PC-9 (cell line): ENCODE measurements at regions not wholly inside any gene's neighbourhood (a gene's known extent, or its start where the extent isn't known, plus 50 kb on each side); places are given as distances from the start of the nearest gene placed in this dataset.

Experiments used
- BruUV-seq: library from RNA; stranded (reverse); fragments of 400-500 nt; replicated peaks from 2 replicates; lab custom pipeline; 2021; lab: Mats Ljungman, UMichigan
- CTCF ChIA-PET: fragments of 300-600 bp; sonication (Branson Sonifier 250); formaldehyde crosslinking; loops from one replicate; lab custom pipeline; 2022; ENCODE audit warnings: antibody characterized with exemption; lab: Charles Lee
- POLR2A ChIA-PET: fragments of 300-600 bp; sonication (Branson Sonifier 250); formaldehyde crosslinking; loops from one replicate; lab custom pipeline; 2022; ENCODE audit warnings: antibody characterized with exemption; ENCODE audit not compliant: unreplicated experiment; lab: Charles Lee
- DNase-seq, 2 experiments: peaks; one replicate each; pipeline versions ENCODE4 v3.0.0 to v3.0.0-alpha.2; 2015 to 2022; ENCODE audit warnings: mixed read lengths in 1 of 2
- H2AFZ ChIP-seq: fragments of 200-600 bp; sonication (generic); 2 replicates; pipeline ENCODE4 v1.8.1; 2017; ENCODE audit warnings: antibody characterized with exemption
- H3F3A ChIP-seq: fragments of 200-600 bp; sonication (generic); 2 replicates; pipeline ENCODE4 v1.8.1; 2017; ENCODE audit warnings: antibody characterized with exemption, mild to moderate bottlenecking, low read depth; ENCODE audit not compliant: insufficient read depth
- H3K27ac ChIP-seq: fragments of 200-600 bp; sonication (generic); 2 replicates; pipeline ENCODE4 v1.6.1; 2016; ENCODE audit warnings: mixed run types
- H3K27me3 ChIP-seq: fragments of 200-600 bp; sonication (generic); 2 replicates; pipeline ENCODE4 v1.6.1; 2016; ENCODE audit warnings: low read depth, mixed run types; ENCODE audit not compliant: insufficient read depth
- H3K36me3 ChIP-seq: fragments of 200-600 bp; sonication (generic); 2 replicates; pipeline ENCODE4 v1.6.1; 2016; ENCODE audit warnings: low read depth, mixed run types
- H3K4me1 ChIP-seq: fragments of 200-600 bp; sonication (generic); replicated peaks from 2 replicates; pipeline ENCODE4 v1.6.1; 2016; ENCODE audit warnings: mixed run types; ENCODE audit not compliant: insufficient read depth
- H3K4me2 ChIP-seq: fragments of 200-600 bp; sonication (generic); 2 replicates; pipeline ENCODE4 v1.6.1; 2017; ENCODE audit warnings: mixed run types
- H3K4me3 ChIP-seq: fragments of 200-600 bp; sonication (generic); 2 replicates; pipeline ENCODE4 v1.6.1; 2016; ENCODE audit warnings: mixed run types
- H3K79me2 ChIP-seq: fragments of 200-600 bp; sonication (generic); 2 replicates; pipeline ENCODE4 v1.6.1; 2017; ENCODE audit warnings: low read depth, mixed run types
- H3K9me2 ChIP-seq: fragments of 200-600 bp; sonication (generic); 2 replicates; pipeline ENCODE4 v1.8.1; 2017; ENCODE audit warnings: mild to moderate bottlenecking; ENCODE audit not compliant: insufficient read depth
- H3K9me3 ChIP-seq: fragments of 200-600 bp; sonication (generic); 2 replicates; pipeline ENCODE4 v1.8.1; 2016; ENCODE audit warnings: low read depth; ENCODE audit not compliant: insufficient read depth
- H4K20me1 ChIP-seq: fragments of 200-600 bp; sonication (generic); 2 replicates; pipeline ENCODE4 v1.8.1; 2017; ENCODE audit not compliant: insufficient read depth
- CTCF ChIP-seq: fragments of 200-600 bp; sonication (generic); conservative IDR thresholded peaks from 2 replicates; pipeline ENCODE4 v1.6.1; 2017; ENCODE audit warnings: mixed run types, antibody characterized with exemption, mild to moderate bottlenecking, moderate library complexity
- EZH2 ChIP-seq: fragments of 200-600 bp; sonication (generic); IDR thresholded peaks from 2 replicates; pipeline ENCODE4 v1.8.0; 2017; ENCODE audit warnings: antibody characterized with exemption, low read depth
- intact Hi-C: fragments of 100-400 bp; cut with micrococcal nuclease; formaldehyde crosslinking; loops from one replicate; pipeline ENCODE4 v1.10.0; 2022; ENCODE audit not compliant: unreplicated experiment

GRCh38 chr6:44681761-44682160 lies 294.3 kb downstream of the CDC5L start:
- BruUV-seq: no TSS peak
- DNase-seq: no peak
- H3K79me2 ChIP-seq: no peaks in the 10 kb centered on the region
- no peaks in the 10 kb centered on the region for H3K9me3 ChIP-seq
- intact Hi-C loops: no loop called here
- H3F3A ChIP-seq: no peaks in the 10 kb centered on the region
- no peaks in the 10 kb centered on the region for H3K9me2 ChIP-seq
- H3K27ac ChIP-seq: no peak overlapping the region
- CTCF ChIA-PET: no interaction called here
- H3K4me2 ChIP-seq: no peak overlapping the region
- no peaks in the 10 kb centered on the region for H3K36me3 ChIP-seq
- H4K20me1 ChIP-seq: no peaks in the 10 kb centered on the region
- H3K27me3 ChIP-seq: 0 out of 2 replicates have a peak, but pooled peaks cover 6% of the 10 kb centered on the region
- TF ChIP-seq EZH2 (no peak), CTCF (no peak)
- H3K4me1 ChIP-seq: no peaks in the 10 kb centered on the region
- H2AFZ ChIP-seq: no peak overlapping the region
- H3K4me3 ChIP-seq: no peak overlapping the region
- POLR2A ChIA-PET: no interaction called here

GRCh38 chr6:44682280-44682679 lies 294.8 kb downstream of the CDC5L start:
- ChIA-PET CTCF (no interaction called here), POLR2A (no interaction called here)
- Histone ChIP-seq H3K27ac (no peak overlapping the region), H2AFZ (no peak overlapping the region), H3F3A (no peaks in the 10 kb centered on the region), H3K27me3 (0 out of 2 replicates have a peak, but pooled peaks cover 6% of the 10 kb centered on the region), H4K20me1 (no peaks in the 10 kb centered on the region), H3K9me2 (no peaks in the 10 kb centered on the region), H3K4me3 (no peak overlapping the region), H3K4me1 (no peaks in the 10 kb centered on the region), H3K4me2 (no peak overlapping the region), H3K9me3 (no peaks in the 10 kb centered on the region), H3K36me3 (no peaks in the 10 kb centered on the region), H3K79me2 (no peaks in the 10 kb centered on the region)
- DNase-seq: no peak
- no peak for TF ChIP-seq CTCF
- TF ChIP-seq EZH2: no peak
- no TSS peak for BruUV-seq
- intact Hi-C loops: no loop called here

DNA sequence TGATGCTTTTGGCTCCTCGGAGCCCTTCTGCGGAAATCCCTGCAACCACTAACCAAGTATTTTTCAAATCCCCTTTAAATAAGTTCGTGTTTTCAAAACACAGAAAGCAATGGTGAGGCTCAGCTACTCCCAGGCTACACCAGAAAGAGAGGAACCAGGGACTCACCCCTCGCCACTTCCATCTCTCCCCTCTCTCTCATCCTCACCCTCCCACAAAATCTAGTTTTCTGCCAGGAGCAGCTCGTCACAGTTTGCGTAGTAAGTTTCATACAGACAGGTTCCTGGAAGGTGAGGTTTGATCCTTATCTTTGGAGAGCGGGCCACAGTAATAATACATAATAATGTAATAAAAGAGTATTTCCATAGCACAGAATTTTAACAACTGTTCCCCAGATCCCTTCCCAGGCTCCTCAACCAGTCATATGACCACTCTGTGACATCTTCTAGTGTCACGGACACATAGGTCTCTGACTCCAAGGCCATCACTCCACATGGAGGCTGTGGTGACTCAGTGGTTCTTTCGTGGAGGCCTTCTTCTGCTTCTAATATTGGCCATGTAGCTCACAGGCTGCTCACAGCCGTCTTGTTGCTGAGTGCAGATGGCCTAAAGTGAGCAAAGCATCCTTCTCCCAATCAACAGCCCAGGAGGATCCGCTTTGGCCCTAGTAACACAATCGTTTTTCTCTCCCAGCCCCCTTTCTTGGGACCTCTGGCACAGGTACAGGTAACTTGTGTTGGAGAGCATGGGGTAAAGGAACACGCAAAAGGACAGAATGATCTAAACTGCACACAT lies 295.7 kb downstream of the CDC5L start:
- ChIA-PET CTCF (no interaction called here), POLR2A (no interaction called here)
- Histone ChIP-seq H3K79me2 (no peaks in the 10 kb centered on the region), H3K4me1 (no peaks in the 10 kb centered on the region), H3K36me3 (no peaks in the 10 kb centered on the region), H3K27me3 (0 out of 2 replicates have a peak, but pooled peaks cover 6% of the 10 kb centered on the region), H4K20me1 (no peaks in the 10 kb centered on the region), H3K9me3 (no peaks in the 10 kb centered on the region), H3F3A (no peaks in the 10 kb centered on the region), H3K4me3 (no peak overlapping the region), H3K9me2 (no peaks in the 10 kb centered on the region), H3K4me2 (no peak overlapping the region), H3K27ac (no peak overlapping the region), H2AFZ (no peak overlapping the region)
- no peak for TF ChIP-seq EZH2
- no peak for TF ChIP-seq CTCF
- BruUV-seq: no TSS peak
- DNase-seq: no peak
- intact Hi-C loops: no loop called here
